Liver (tissue), 7 donors: ENCODE measurements at regions not wholly inside any gene's neighbourhood (a gene's known extent, or its start where the extent isn't known, plus 50 kb on each side); places are given as distances from the start of the nearest gene placed in this dataset.

Source experiments
- DNase-seq: peaks from one replicate; pipeline ENCODE4 v3.0.0-alpha.2; 2017; ENCODE audit warnings: low spot score
- H3K27ac ChIP-seq, 2 donors: one replicate each; pipeline ENCODE4 v1.7.0; 2013; ENCODE audit warnings: inconsistent platforms in 2 of 2, low read length in 2 of 2, control low read depth in 1 of 2, low read depth in 1 of 2, mild to moderate bottlenecking in 1 of 2
- H3K27me3 ChIP-seq, 4 donors: one replicate each; pipeline versions ENCODE4 v1.6.1 to v1.7.0; 2013; ENCODE audit warnings: low read length in 3 of 4, inconsistent platforms in 1 of 4, mild to moderate bottlenecking in 1 of 4, moderate library complexity in 1 of 4; ENCODE audit not compliant: control insufficient read depth in 4 of 4, insufficient read depth in 4 of 4
- H3K36me3 ChIP-seq, 4 donors: one replicate each; pipeline versions ENCODE4 v1.6.1 to v1.7.0; 2013; ENCODE audit warnings: low read length in 3 of 4, mild to moderate bottlenecking in 3 of 4, low read depth in 1 of 4, moderate library complexity in 1 of 4; ENCODE audit not compliant: control insufficient read depth in 4 of 4, insufficient read depth in 3 of 4
- H3K4me1 ChIP-seq, 4 donors: one replicate each; pipeline versions ENCODE4 v1.6.1 to v1.7.0; 2013; ENCODE audit warnings: low read length in 3 of 4, mild to moderate bottlenecking in 3 of 4, moderate library complexity in 1 of 4; ENCODE audit not compliant: control insufficient read depth in 4 of 4, insufficient read depth in 4 of 4
- H3K4me3 ChIP-seq, 3 donors: one replicate each; pipeline versions ENCODE4 v1.6.1 to v1.7.0; 2013; ENCODE audit warnings: low read length in 3 of 3, control low read depth in 1 of 3, low read depth in 1 of 3, mild to moderate bottlenecking in 1 of 3
- H3K9ac ChIP-seq, 2 donors: one replicate each; pipeline ENCODE4 v1.7.0; 2013; ENCODE audit warnings: low read length in 2 of 2, mild to moderate bottlenecking in 2 of 2, moderate library complexity in 2 of 2, control low read depth in 1 of 2, low read depth in 1 of 2
- H3K9me3 ChIP-seq, 4 donors: one replicate each; pipeline versions ENCODE4 v1.6.1 to v1.7.0; 2013; ENCODE audit warnings: low read length in 3 of 4; ENCODE audit not compliant: control insufficient read depth in 4 of 4
- ATF3 ChIP-seq: IDR thresholded peaks from 2 replicates; pipeline ENCODE4 v1.6.1; 2016; ENCODE audit warnings: antibody characterized with exemption
- EGR1 ChIP-seq, 2 donors: IDR thresholded peaks; 2 replicates each; pipeline ENCODE4 v1.6.1; 2016 to 2018; ENCODE audit warnings: antibody characterized with exemption in 2 of 2, low read depth in 2 of 2
- FOXA2 ChIP-seq: IDR thresholded peaks from 2 replicates; pipeline ENCODE4 v1.6.1; 2016; ENCODE audit warnings: antibody characterized with exemption
- GABPA ChIP-seq, 2 donors: IDR thresholded peaks in 1 of 2; conservative IDR thresholded peaks in 1 of 2; 2 replicates each; pipeline ENCODE4 v1.6.1; 2016; ENCODE audit warnings: antibody characterized with exemption in 2 of 2, mild to moderate bottlenecking in 1 of 2, moderate library complexity in 1 of 2
- HNF4A ChIP-seq, 2 donors: conservative IDR thresholded peaks; 2 replicates each; pipeline ENCODE4 v1.6.1; 2016; ENCODE audit warnings: antibody characterized with exemption in 2 of 2, mild to moderate bottlenecking in 2 of 2
- HNF4G ChIP-seq: IDR thresholded peaks from 2 replicates; pipeline ENCODE4 v1.6.1; 2016; ENCODE audit warnings: antibody characterized with exemption
- JUND ChIP-seq, 2 donors: IDR thresholded peaks; 2 replicates each; pipeline ENCODE4 v1.6.1; 2016; ENCODE audit warnings: antibody characterized with exemption in 2 of 2
- MAX ChIP-seq: IDR thresholded peaks from 2 replicates; pipeline ENCODE4 v1.6.1; 2016; ENCODE audit warnings: antibody characterized with exemption
- NR2F2 ChIP-seq: IDR thresholded peaks from 2 replicates; pipeline ENCODE4 v1.6.1; 2016; ENCODE audit warnings: antibody characterized with exemption
- RAD21 ChIP-seq, 2 donors: IDR thresholded peaks; 2 replicates each; pipeline ENCODE4 v1.6.1; 2016; ENCODE audit warnings: antibody characterized with exemption in 2 of 2, mild to moderate bottlenecking in 2 of 2
- SP1 ChIP-seq: IDR thresholded peaks from 2 replicates; pipeline ENCODE4 v1.6.1; 2018; ENCODE audit warnings: antibody characterized with exemption, mild to moderate bottlenecking
- YY1 ChIP-seq: IDR thresholded peaks from 2 replicates; pipeline ENCODE4 v1.6.1; 2016; ENCODE audit warnings: antibody characterized with exemption, mild to moderate bottlenecking
- ZBTB33 ChIP-seq: IDR thresholded peaks from 2 replicates; pipeline ENCODE4 v1.6.1; 2016; ENCODE audit warnings: antibody characterized with exemption
- WGBS: extraction: QIAGEN DNeasy Blood & Tissue Kit; methylation state at CpG from one replicate; pipeline ENCODE4 v1.1.7; 2013; 5-methylcytosine and 5-hydroxymethylcytosine counted together
- TF ChIP-seq, protein P1 (sequence below): IDR thresholded peaks from 2 replicates; pipeline ENCODE4 v1.6.1; 2016; ENCODE audit warnings: antibody characterized with exemption, mild to moderate bottlenecking
- donor health status: healthy.
- donor health status: healthy.
- donor health status: healthy.
- donor health status: healthy.

DNA sequence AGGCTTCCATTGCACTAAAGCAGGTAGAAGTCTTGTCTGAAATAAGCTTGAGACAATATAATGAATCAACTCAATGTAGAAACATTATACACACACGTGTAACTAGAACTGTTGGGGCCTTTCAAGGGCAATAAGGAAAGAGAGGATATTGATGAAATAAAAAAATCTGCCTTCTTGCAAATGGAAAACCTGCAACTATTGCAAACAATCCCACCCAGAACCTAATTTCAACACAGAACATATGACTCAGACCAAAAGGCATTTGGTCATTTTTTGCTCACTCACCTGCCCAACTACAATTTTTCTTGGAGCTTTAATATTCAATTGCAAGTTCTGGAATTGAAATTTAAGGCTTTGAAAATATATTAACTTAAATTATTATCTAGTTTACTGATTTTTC, 900.1 kb downstream of the TTLL7 start (continued):
- TF ChIP-seq GABPA (IDR thresholded peaks at IDR 0.05 in 1 of 2, conservative IDR thresholded peaks at IDR 0.05 in 1 of 2) (no peak), MAX (no peak), EGR1 (IDR thresholded peaks at IDR 0.05; ENCODE audit: low read depth in 2 of 2) (no peak), JUND (IDR thresholded peaks at IDR 0.05) (no peak)

DNA sequence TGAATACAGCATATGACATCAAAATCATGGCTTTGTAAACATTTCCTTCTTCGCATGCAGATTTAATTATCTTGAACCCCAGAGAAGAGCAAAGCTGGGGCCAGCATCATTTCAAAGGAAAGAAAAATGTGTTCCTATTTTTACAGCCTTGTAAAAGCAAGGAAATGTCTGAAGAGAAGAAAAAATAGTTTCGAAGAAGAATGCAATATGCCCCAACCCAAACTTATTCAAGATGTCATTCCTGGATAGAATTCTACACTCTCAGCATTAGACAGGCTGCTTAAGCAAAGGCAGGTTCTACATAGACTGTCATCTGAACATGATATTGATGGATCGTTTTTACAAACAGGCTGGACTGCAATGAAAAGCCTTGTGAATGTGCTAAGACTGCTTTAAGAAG, 900.8 kb downstream of the TTLL7 start:
- H3K4me3 ChIP-seq: no peak overlapping the region
- H3K27me3 ChIP-seq: no peaks in the 10 kb centered on the region
- no peaks in the 10 kb centered on the region for H3K4me1 ChIP-seq
- H3K9ac ChIP-seq: no peak overlapping the region
- no peaks in the 10 kb centered on the region for H3K9me3 ChIP-seq
- WGBS: 84% methylated on average over 3 of the region's 3 CpGs
- TF ChIP-seq FOXA2 (no peak), JUND (IDR thresholded peaks at IDR 0.05) (no peak), RAD21 (IDR thresholded peaks at IDR 0.05) (no peak), MAX (no peak), ATF3 (no peak), ZBTB33 (no peak), HNF4A (conservative IDR thresholded peaks at IDR 0.05) (no peak), EGR1 (IDR thresholded peaks at IDR 0.05; ENCODE audit: low read depth in 2 of 2) (no peak)
- TF ChIP-seq, protein P1, sequence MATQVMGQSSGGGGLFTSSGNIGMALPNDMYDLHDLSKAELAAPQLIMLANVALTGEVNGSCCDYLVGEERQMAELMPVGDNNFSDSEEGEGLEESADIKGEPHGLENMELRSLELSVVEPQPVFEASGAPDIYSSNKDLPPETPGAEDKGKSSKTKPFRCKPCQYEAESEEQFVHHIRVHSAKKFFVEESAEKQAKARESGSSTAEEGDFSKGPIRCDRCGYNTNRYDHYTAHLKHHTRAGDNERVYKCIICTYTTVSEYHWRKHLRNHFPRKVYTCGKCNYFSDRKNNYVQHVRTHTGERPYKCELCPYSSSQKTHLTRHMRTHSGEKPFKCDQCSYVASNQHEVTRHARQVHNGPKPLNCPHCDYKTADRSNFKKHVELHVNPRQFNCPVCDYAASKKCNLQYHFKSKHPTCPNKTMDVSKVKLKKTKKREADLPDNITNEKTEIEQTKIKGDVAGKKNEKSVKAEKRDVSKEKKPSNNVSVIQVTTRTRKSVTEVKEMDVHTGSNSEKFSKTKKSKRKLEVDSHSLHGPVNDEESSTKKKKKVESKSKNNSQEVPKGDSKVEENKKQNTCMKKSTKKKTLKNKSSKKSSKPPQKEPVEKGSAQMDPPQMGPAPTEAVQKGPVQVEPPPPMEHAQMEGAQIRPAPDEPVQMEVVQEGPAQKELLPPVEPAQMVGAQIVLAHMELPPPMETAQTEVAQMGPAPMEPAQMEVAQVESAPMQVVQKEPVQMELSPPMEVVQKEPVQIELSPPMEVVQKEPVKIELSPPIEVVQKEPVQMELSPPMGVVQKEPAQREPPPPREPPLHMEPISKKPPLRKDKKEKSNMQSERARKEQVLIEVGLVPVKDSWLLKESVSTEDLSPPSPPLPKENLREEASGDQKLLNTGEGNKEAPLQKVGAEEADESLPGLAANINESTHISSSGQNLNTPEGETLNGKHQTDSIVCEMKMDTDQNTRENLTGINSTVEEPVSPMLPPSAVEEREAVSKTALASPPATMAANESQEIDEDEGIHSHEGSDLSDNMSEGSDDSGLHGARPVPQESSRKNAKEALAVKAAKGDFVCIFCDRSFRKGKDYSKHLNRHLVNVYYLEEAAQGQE: no peak
- no peak for DNase-seq
- H3K36me3 ChIP-seq: no peaks in the 10 kb centered on the region
- H3K27ac ChIP-seq: no peak overlapping the region

GRCh38 chr1:83097715-83098114, 901.2 kb downstream of the TTLL7 start:
- Histone ChIP-seq H3K4me3 (no peak overlapping the region), H3K9ac (no peak overlapping the region), H3K4me1 (no peaks in the 10 kb centered on the region), H3K27me3 (no peaks in the 10 kb centered on the region), H3K27ac (no peak overlapping the region), H3K36me3 (no peaks in the 10 kb centered on the region), H3K9me3 (no peaks in the 10 kb centered on the region)
- TF ChIP-seq JUND (IDR thresholded peaks at IDR 0.05) (no peak), EGR1 (IDR thresholded peaks at IDR 0.05; ENCODE audit: low read depth in 2 of 2) (no peak), FOXA2 (no peak), YY1 (no peak), HNF4G (no peak), SP1 (no peak), GABPA (IDR thresholded peaks at IDR 0.05 in 1 of 2, conservative IDR thresholded peaks at IDR 0.05 in 1 of 2) (no peak), NR2F2 (no peak), ZBTB33 (no peak)
- DNase-seq: no peak
